ENCODE measurements at regions not wholly inside any gene's neighbourhood (a gene's known extent, or its start where the extent isn't known, plus 50 kb on each side); places are given as distances from the start of the nearest gene placed in this dataset.
A peak's percentile ranks its signal among the peaks of the same experiment; 100 is the strongest.

- no peak overlapping the region for H3K4me2 ChIP-seq (replicated peaks; ENCODE audit: extremely low read depth, low read length, poor library complexity, severe bottlenecking)
- no peak overlapping the region for H3K27ac ChIP-seq (ENCODE audit: low read depth in 1 of 2, low read length in 2 of 2)
- peak overlapping the region in 4 of 7 donors; percentile 21 to 71 (median 60) for H3K27ac Mint-ChIP-seq
Observed at GRCh38 chr13:40116008-40116407, 460.5 kb downstream of the COG6 start.

DNA sequence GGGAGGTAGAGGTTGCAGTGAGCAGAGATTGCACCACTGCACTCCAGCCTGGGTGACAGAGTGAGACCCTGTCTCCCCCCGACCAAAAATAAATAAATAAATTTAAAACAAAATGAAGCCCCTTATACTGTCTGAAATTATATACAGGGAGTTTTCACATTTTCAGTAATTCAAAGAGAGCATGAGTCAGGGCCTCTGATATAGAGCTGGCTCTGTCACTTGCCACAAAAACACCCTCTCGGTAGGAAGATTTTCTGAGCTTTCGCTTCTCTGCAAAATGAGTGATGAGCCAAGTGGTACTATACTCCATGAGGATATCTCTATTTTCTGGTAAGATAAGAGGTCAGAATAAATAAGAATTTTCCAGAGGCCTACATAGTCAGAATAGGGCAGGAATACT is 462.9 kb downstream of the COG6 start:
- H3K9me3 ChIP-seq (replicated peaks in 1 of 2; ENCODE audit: control insufficient read depth in 1 of 2, insufficient read depth in 1 of 2, low read length in 2 of 2), result no peaks in the 10 kb centered on the region
- H3K4me1 Mint-ChIP-seq, result peaks cover 5% of the 10 kb centered on the region
- H3K36me3 ChIP-seq (replicated peaks in 1 of 2; ENCODE audit: control insufficient read depth in 1 of 2, insufficient read depth in 2 of 2, low read length in 2 of 2), result no peaks in the 10 kb centered on the region
- intact Hi-C loops (cut with micrococcal nuclease), result no loop called here
- no peak overlapping the region for H2AFZ ChIP-seq (ENCODE audit: insufficient read depth, low read depth, low read length, poor library complexity, severe bottlenecking)
- no peak overlapping the region for H3K4me3 ChIP-seq (replicated peaks in 1 of 3; ENCODE audit: low read depth in 2 of 3, low read length in 3 of 3)
- H3K27me3 Mint-ChIP-seq (ENCODE audit: low read depth in 3 of 3), result peaks cover 0 to 6% (median 1%) of the 10 kb centered on the region in 3 donors
- peaks cover 0 to 6% (median 4%) of the 10 kb centered on the region in 7 donors for H3K9me3 Mint-ChIP-seq
- no peak overlapping the region for H3K27ac ChIP-seq (ENCODE audit: low read depth in 1 of 2, low read length in 2 of 2)
- no peaks in the 10 kb centered on the region for H3K36me3 Mint-ChIP-seq
- no peaks in the 10 kb centered on the region for H3K79me2 ChIP-seq (ENCODE audit: insufficient read depth, low read length)
- DNase-seq, result no peak
- WGBS (ENCODE audit: insufficient coverage), result no CpG with 5 or more reads among the region's 3 CpGs
- peaks cover 0 to 4% of the 10 kb centered on the region in 2 donors for H3K4me1 ChIP-seq (ENCODE audit: control insufficient read depth in 1 of 2, insufficient read depth in 2 of 2, low read length in 2 of 2)
- no peaks in the 10 kb centered on the region for H3K27me3 ChIP-seq (ENCODE audit: control insufficient read depth in 2 of 2, insufficient read depth in 2 of 2, low read length in 2 of 2)
- no peak overlapping the region for H3K4me3 Mint-ChIP-seq
- no peak overlapping the region for H3K4me2 ChIP-seq (replicated peaks; ENCODE audit: extremely low read depth, low read length, poor library complexity, severe bottlenecking)
- no peaks in the 10 kb centered on the region for H4K20me1 ChIP-seq (ENCODE audit: insufficient read depth, low read length)
- H3K27ac Mint-ChIP-seq, result no peak overlapping the region
- TF ChIP-seq, protein P1, sequence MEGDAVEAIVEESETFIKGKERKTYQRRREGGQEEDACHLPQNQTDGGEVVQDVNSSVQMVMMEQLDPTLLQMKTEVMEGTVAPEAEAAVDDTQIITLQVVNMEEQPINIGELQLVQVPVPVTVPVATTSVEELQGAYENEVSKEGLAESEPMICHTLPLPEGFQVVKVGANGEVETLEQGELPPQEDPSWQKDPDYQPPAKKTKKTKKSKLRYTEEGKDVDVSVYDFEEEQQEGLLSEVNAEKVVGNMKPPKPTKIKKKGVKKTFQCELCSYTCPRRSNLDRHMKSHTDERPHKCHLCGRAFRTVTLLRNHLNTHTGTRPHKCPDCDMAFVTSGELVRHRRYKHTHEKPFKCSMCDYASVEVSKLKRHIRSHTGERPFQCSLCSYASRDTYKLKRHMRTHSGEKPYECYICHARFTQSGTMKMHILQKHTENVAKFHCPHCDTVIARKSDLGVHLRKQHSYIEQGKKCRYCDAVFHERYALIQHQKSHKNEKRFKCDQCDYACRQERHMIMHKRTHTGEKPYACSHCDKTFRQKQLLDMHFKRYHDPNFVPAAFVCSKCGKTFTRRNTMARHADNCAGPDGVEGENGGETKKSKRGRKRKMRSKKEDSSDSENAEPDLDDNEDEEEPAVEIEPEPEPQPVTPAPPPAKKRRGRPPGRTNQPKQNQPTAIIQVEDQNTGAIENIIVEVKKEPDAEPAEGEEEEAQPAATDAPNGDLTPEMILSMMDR (IDR thresholded peaks at IDR 0.05), result no peak
- no peak overlapping the region for H3K9ac ChIP-seq (ENCODE audit: insufficient read depth, low read length, poor library complexity, severe bottlenecking)

More at GRCh38 chr13:40116008-40116407, 460.5 kb downstream of the COG6 start:
- Histone ChIP-seq H3K36me3 (replicated peaks in 1 of 2; ENCODE audit: control insufficient read depth in 1 of 2, insufficient read depth in 2 of 2, low read length in 2 of 2) (no peaks in the 10 kb centered on the region), H2AFZ (ENCODE audit: insufficient read depth, low read depth, low read length, poor library complexity, severe bottlenecking) (no peak overlapping the region), H3K9ac (ENCODE audit: insufficient read depth, low read length, poor library complexity, severe bottlenecking) (no peak overlapping the region), H3K79me2 (ENCODE audit: insufficient read depth, low read length) (no peaks in the 10 kb centered on the region), H3K9me3 (replicated peaks in 1 of 2; ENCODE audit: control insufficient read depth in 1 of 2, insufficient read depth in 1 of 2, low read length in 2 of 2) (no peaks in the 10 kb centered on the region), H3K27me3 (ENCODE audit: control insufficient read depth in 2 of 2, insufficient read depth in 2 of 2, low read length in 2 of 2) (no peaks in the 10 kb centered on the region), H4K20me1 (ENCODE audit: insufficient read depth, low read length) (no peaks in the 10 kb centered on the region), H3K4me1 (ENCODE audit: control insufficient read depth in 1 of 2, insufficient read depth in 2 of 2, low read length in 2 of 2) (peaks cover 0 to 4% of the 10 kb centered on the region in 2 donors), H3K4me3 (replicated peaks in 1 of 3; ENCODE audit: low read depth in 2 of 3, low read length in 3 of 3) (no peak overlapping the region)
- Mint-ChIP-seq H3K9me3 (peaks cover 0 to 6% (median 4%) of the 10 kb centered on the region in 7 donors), H3K27me3 (ENCODE audit: low read depth in 3 of 3) (peaks cover 0 to 5% (median 4%) of the 10 kb centered on the region in 3 donors), H3K4me1 (peaks cover 5% of the 10 kb centered on the region), H3K36me3 (no peaks in the 10 kb centered on the region), H3K4me3 (no peak overlapping the region)
- TF ChIP-seq, protein P1 (IDR thresholded peaks at IDR 0.05), result no peak
- DNase-seq, result peak; percentile 41 to 75 (median 51)
- 50% methylated on average over 2 of the region's 6 CpGs for WGBS (ENCODE audit: insufficient coverage)
- intact Hi-C loops (cut with micrococcal nuclease), result no loop called here
